NCI-H460 (cell line): ENCODE measurements at regions not wholly inside any gene's neighbourhood (a gene's known extent, or its start where the extent isn't known, plus 50 kb on each side); places are given as distances from the start of the nearest gene placed in this dataset.
"Not testable (repeated sequence)": the region's sequence is repeated elsewhere in the genome, so short reads cannot be mapped to it uniquely, and the experiment has no call there.

Experiments used
- DNase-seq: peaks from one replicate; pipeline ENCODE4 v3.0.0-alpha.2; 2016; ENCODE audit warnings: low read depth; ENCODE audit errors: extremely low read depth

- no peak for DNase-seq
Observed at GRCh38 chr2:41141146-41141791, 689.4 kb upstream of the SLC8A1 start.

- no peak for DNase-seq
Observed at GRCh38 chr2:41142478-41142877, 690.6 kb upstream of the SLC8A1 start.

- no peak for DNase-seq
Observed at GRCh38 chr2:41145066-41145465, 693.2 kb upstream of the SLC8A1 start.

GRCh38 chr2:41149054-41149453 is 697.2 kb upstream of the SLC8A1 start:
- DNase-seq = no peak

- no peak for DNase-seq
Observed at GRCh38 chr2:41151746-41152145, 699.9 kb upstream of the SLC8A1 start.

GRCh38 chr2:41152318-41152717 is 700.4 kb upstream of the SLC8A1 start:
- DNase-seq = no peak

- no peak for DNase-seq
Observed at GRCh38 chr2:41160439-41160838, 708.5 kb upstream of the SLC8A1 start.

GRCh38 chr2:41167014-41167413 is 715.1 kb upstream of the SLC8A1 start:
- no peak for DNase-seq

GRCh38 chr2:41169744-41170143 is 717.9 kb upstream of the SLC8A1 start:
- DNase-seq = no peak

- no peak for DNase-seq
Observed at GRCh38 chr2:41170589-41170988, 718.7 kb upstream of the SLC8A1 start.

GRCh38 chr2:41180387-41180786 is 728.5 kb upstream of the SLC8A1 start:
- DNase-seq = no peak

- DNase-seq = no peak
Observed at GRCh38 chr2:41182961-41183360, 731.1 kb upstream of the SLC8A1 start.

GRCh38 chr2:41187376-41188122 is 735.7 kb upstream of the SLC8A1 start:
- no peak for DNase-seq

- DNase-seq = no peak
Observed at GRCh38 chr2:41194230-41194629, 742.3 kb upstream of the SLC8A1 start.

GRCh38 chr2:41197781-41198180 is 745.9 kb upstream of the SLC8A1 start:
- DNase-seq = no peak

- DNase-seq = no peak
Observed at GRCh38 chr2:41199334-41199733, 747.4 kb upstream of the SLC8A1 start.

GRCh38 chr2:41204315-41204714 is 752.4 kb upstream of the SLC8A1 start:
- no peak for DNase-seq

GRCh38 chr2:41206004-41206403 is 754.1 kb upstream of the SLC8A1 start:
- no peak for DNase-seq

GRCh38 chr2:41207578-41207977 is 755.7 kb upstream of the SLC8A1 start:
- DNase-seq = no peak

GRCh38 chr2:41210030-41210429 is 758.1 kb upstream of the SLC8A1 start:
- not testable (repeated sequence) for DNase-seq

GRCh38 chr2:41216978-41217377 is 765.1 kb upstream of the SLC8A1 start:
- no peak for DNase-seq

- DNase-seq = no peak
Observed at GRCh38 chr2:41222593-41222992, 770.7 kb upstream of the SLC8A1 start.
